UCSD-AML1 (cell line): ENCODE measurements at regions not wholly inside any gene's neighbourhood (a gene's known extent, or its start where the extent isn't known, plus 50 kb on each side); places are given as distances from the start of the nearest gene placed in this dataset.
"Not testable (repeated sequence)": the region's sequence is repeated elsewhere in the genome, so short reads cannot be mapped to it uniquely, and the experiment has no call there.

Experiments
- DNase-seq: peaks from one replicate; lab custom pipeline; 2025; ENCODE audit not compliant: unreplicated experiment; lab: John Stamatoyannopoulos, UW

DNA sequence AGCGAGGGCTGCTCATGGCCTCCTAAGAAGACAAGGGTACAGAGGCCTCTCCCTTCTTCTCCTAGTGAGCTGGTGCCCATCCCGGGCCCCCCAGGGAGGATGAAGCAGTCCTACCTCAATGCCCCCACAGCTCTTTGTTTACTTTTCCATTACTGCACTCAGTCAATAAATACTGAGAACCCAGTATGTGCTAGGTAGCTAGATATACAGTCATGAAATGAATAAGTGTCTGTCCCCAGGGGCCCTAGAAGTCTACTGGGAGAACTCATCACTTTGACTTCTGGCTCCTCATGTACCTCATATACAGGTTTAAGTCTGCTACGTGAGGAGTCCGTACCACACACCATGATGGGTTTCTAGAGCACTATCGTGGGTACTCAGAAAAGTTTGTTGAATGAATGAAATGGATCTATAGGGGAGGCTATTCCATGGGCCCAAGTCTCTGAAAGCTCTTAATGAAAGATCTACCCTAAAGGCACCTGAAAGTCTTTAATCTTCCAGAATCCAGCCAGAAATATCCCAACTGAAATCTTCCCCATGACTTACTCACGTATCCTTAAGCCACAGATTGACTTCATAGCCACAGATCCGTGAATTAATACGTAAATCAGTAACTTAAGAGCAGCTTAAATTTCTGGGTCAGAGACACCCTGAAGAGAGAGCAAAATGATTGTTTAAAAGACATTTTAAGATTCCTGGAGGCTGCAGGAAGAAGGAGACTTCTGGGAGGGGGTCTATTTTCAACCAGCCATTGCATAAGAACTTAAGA, 51.6 kb upstream of the POMP start:
- DNase-seq = no peak

DNA sequence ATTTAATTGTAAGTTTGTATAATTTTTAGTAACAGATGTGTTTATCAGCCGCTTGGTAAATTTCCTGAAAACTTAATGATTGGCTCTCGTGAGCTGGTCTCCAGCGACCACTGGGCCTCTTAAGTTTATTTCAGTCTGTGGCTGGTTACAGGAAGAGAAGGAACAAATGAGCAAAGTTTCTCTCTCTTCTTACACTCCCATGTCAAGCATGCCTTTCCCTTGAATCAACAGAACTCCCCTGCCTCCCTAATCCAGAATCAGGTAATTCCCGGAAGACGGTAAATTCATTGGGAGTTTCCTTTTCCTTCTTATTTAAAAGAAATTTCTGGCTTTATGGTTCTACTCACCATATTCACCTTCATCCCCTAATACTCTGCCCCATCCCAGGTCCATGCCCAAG, 52.5 kb upstream of the POMP start:
- DNase-seq = no peak

DNA sequence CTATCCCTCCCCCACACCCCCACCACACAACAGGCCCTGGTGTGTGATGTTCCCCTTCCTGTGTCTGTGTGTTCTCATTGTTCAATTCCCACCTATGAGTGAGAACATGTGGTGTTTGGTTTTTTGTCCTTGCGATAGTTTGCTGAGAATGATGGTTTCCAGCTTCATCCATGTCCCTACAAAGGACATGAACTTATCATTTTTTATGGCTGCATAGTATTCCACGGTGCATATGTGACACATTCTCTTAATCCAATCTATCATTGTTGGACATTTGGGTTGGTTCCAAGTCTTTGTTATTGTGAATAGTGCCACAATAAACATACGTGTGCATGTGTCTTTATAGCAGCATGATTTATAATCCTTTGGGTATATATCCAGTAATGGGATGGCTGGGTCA, 53.8 kb upstream of the POMP start:
- DNase-seq = not testable (repeated sequence)

DNA sequence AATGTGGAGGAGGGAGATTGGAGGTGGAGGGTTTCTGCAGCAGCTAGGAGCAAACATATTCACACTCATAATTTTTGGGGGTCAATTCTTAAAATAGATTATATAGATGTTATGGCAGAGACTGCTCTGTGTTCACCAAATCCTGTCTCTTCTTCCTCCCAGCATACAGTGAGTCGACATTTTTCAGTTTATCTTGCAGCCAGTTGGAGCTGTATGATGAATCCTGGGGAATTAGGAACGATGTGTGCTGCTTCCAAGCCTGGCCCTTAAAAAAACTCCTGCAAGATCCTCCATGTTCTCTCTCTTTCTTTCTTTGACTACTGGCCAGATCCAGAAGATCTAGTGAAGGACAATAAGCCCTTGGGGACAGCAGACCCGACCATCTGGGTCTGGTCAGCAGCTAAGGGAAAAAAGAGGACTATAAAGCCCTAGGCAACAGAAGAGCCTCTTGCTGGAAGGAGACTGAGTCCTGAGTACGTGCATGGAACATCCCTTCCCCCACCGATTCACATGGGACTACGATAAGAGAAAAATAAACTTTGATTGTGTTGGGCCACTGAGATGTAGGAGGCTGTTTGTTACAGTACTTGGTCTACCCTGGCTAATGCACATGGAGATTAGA, 55.8 kb upstream of the POMP start:
- DNase-seq = no peak

DNA sequence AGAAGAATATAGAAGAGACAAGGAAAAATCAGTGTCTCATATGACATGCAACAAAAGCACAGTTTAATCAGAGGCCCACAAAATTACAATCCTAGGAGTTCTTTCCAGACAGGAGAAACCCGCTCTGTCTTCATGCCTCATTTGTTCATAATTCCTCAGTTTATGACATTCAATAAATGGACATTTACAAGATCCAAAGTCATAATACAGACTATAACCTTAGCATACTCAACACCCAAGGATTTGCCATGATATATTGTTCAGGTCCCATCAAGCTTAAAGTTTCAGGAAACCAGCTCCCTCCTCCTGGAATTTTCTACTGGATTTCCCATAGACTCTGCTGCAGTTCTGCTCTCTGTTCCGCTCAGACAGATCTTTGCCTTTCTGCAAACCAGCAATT, 56.4 kb upstream of the POMP start:
- no peak for DNase-seq

DNA sequence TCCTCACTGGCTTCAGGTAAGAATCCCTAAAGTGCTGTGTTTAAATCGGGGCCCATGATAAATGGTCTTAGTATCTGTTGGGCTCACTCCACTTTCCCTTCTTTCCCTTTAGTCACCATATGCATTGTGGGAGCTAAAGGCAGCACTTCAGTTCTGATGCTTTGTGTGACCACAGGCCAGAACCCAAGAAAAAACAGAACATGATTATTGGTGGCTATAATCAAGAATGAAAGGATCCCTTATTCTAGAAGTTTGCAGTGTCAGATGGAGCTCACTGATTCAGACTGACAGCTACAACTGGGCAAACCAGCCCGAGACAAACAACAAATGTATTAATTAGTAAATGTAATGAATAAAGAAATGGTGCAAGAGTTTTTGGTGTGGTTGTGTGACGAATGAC, 57.3 kb upstream of the POMP start:
- no peak for DNase-seq

DNA sequence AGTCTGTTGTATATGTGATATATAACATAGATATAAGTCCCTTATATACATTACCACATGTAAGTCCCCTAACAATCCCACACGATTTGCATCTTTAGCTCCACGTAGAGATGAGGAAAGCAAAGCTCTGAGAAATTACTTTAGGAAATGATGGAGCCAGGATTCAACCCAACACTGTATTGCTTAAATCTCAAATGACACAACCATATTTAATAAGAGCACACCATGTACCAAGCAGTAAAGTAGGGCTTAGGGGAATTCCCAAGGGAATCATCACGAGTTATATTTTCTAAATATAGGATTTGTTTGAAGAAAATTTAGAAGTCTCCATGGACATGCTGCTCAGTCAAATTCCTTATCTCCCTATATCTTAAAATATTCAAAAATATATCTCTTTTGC, 61.3 kb upstream of the POMP start:
- no peak for DNase-seq

DNA sequence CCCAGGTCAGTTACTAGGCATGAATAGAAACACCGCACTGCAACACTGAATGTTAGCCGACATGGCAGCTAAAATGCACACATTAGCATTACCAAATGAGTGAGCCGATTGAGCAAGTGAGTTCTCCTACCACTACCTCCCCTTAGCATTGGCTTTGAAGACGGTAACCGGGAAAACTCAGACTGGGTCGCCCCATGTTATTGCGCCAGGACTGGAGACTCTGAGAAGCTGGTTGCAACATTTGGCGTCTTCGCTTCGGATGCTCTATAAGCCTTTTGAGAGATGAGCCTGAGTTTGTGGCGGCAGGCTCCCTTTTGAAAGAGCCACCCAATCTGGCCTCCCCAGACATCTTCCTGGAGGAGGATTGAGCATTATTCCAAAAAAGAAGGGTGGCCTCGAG, 68.5 kb upstream of the POMP start:
- no peak for DNase-seq

DNA sequence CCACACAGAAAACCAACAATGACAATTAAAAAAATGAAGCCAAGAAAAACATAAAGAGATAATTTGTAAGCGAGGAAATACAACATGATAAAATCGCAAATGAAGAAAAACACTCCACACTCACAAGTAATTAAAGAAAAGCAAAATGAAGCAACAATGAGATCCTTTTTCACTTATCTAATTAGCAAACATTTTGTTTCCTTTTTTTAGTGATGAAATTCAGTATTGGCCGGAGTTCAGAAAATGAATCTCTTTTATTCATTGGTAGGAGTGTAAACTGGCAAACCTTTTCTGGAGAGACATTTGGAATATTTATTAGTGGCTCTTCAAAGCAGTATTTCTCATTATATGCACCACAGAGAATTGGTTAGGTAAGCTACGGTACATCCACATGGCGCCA, 70.6 kb upstream of the POMP start:
- DNase-seq = no peak

DNA sequence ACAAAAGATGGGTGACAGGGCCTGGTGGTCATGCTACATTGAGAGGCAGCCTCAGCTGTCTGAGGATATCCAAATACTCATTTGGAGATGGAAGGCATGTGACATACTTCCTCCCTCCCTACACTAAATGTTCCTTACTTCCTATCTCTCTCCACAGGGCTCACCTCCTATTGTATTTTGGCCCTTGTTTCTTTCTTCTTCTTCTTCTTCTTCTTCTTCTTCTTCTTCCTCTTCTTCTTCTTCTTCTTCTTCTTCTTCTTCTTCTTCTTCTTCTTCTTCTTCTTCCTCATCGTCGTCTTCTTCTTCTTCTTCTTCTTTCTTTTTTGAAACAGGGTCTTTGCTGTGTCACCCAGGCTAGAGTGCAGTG, 71.8 kb upstream of the POMP start:
- no peak for DNase-seq

DNA sequence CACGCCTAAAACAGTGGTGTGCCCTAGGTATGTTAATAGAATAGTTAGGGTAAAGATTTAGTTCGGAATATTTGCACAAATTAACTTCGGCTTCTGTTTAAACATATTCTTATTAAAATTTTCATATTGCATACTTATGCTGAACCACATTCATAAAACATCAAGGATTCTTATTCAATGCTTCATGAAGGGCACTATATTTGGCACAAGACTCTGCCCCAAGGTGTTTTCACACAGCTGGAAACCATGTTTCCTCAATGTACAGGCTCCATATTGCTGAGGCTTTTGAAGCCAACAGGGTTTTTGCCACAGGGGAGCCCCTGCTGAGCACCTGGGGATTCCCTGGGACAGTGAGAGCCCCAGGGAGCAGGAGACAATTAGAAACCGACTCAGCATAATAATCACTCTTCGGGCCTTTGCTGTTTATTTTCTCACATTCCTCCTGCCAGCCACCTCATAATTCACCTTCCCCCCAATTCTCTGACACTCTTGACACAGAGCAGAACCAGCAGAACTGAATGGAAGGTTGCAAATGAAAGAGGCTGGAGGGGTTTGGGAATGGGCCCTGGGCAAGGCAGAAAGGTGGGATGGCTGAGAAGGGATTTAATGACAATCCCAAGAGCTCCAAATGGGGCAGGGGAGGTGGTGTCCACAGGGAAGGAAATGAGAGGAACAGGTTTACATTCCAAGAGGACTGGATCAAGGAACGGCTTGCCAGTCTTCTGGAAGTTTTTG, 72.3 kb upstream of the POMP start:
- no peak for DNase-seq

DNA sequence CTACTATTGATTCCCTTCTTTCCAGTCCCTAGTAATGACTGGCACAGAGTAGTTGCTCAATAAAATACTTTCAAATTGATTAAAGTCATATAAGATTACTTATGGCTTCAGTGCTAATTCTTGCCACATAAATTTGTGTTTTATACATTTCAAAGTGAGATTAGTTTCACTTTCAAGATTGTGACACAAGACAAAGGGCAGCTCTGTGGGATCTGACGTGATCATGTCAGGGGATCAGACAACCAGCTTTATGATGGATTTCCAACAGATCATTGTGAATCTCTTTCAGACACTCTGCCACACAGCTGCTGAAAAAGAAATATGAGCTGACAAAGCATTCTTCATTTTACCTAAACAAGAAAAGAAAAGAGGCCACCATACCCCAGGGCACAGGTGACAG, 73.4 kb upstream of the POMP start:
- DNase-seq = no peak

DNA sequence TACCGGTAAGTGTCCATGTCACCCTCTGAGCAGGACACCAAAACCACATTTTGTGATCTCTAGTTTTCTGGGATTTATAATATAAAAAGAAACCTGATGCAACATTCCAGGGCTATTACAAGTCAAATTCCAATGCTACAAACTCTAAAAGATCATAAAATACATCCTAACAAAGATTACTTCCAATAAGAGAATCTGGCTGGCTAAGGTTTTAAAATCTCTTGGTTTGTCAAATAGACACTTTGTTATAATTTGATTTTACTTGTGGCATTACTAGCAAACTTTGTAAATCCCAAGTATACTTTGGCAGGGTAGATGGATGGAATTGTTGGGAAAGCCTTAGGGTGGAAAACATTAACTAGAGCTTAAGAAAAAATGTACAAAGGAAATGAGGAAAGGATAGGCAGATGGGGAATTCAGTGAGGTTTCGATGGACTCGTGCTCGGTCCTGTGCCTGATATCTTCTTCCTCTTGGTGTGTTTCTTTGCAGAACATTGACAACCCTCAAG, 74.0 kb upstream of the POMP start:
- DNase-seq = no peak

DNA sequence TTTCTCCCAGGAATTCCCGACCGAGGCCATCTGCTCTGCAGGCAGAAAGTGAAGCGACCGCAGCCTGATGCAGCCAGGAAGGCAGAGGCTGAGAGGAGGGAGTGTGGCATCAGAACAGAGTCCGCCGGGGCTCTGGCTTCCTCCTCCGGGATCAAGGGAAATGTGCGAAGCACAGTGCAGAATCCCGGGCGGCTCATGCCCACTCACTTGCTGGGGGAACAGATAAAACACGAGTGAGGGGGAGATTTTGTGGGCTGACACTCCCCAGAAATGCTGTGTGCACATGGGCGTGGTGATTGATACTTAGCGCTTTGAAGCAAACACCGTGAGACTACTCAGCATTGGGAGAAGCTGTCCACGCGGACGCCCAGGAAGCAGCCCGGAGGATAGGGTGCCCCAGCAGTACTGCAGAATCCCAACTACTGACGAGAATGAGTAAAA, 75.3 kb upstream of the POMP start:
- no peak for DNase-seq

DNA sequence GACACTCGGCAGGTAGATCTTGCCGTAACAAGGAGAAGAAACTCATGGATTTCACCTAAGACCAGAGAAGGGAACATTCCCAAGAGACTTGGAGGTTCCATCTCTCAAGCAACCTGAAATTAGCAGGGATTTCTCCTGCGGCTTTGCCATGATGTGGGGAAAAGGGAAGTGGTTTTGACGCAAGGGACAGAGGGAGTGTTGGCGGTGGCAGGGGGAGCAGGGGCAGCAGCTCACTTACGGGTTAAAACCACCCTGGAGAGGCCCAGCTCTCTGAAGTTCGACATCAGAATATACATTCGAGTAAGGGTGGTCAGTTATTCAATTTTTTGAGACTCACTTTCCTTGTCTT, 76.1 kb upstream of the POMP start:
- no peak for DNase-seq

DNA sequence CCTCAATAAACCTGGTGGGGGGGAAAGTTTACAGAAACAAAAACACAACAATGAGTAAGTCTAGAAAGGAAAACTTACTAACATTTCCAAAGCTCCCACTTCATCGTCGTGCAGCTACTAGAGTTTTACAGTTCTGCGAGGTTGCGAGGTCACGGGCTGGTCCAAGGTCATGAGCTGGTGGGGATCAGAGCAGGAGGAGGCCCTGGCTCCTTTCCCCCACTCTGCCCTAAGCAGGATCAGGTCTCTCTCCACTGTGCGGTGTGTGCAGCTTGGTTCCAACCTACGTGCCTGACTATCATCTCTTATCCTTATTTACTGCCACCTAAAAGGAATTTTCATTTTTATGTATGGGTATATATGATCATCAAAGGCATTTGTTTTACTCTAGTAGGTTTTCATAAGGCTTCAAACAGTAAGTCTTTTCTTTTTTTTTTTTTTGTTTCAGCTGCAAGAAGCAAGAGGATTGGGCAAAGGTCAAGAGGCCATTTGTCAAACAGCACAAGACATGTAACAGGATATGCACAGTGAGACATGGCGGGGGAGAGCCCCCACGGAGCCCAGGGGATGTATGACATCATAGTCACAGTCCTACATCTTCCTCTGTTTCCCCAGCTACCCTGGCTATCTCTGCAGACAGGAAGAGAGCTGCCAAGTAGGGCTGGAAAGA, 76.6 kb upstream of the POMP start:
- DNase-seq = peak; percentile 32

DNA sequence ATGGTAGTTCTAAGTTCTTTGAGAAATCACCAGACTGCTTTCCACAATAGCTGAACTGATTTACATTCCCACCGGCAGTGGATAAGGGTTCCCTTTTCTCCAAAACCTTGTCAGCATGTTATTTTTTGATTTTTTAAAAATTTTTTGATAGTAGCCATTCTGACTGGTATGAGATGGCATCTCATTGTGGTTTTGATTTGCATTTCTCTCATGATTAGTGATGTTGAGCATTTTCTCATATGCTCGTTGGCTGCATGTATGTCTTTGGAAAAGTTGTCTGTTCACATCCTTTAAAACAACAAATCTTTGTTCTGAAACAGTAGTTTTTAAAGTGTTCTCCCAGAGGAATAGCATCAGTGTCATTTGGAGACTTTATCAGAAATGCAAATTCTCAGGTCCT, 77.5 kb upstream of the POMP start:
- DNase-seq = no peak

DNA sequence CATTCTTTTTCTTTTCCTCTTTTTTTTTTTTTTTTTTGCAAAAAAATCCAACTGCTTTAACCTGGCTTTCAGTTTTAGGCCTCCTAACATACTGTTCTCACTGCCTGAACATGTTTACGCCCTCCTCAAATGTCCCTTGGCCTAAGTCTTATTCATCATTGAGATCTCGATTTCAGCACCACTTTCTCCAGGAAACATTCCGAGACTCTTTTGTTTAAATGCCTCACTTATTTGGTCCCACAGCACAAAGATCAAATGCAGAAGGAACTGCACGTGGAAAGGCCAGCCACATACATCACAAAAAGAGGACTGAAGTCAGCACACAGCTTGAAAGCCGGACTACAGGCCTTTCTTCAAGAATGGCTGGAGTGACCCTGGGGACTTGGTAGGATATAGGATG, 79.2 kb upstream of the POMP start:
- no peak for DNase-seq

DNA sequence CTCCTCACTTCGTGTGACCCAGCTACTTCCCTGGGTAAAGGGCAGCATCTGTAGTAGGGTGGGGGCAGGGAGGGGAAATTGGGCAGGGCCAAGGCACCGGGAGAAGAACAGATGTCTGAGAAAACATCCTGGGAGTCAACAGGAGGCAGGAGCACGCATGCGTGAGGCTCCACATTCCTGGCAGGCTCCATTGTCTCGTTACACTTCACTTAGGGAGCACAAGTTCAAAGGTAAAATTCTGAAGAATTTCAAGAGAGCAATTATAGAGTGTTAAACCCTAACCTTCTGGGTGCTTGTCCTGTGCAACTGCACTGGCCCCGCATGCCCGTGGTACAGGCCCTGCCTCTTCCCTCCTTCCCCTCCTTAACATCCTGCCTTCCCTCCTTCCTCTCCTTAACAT, 79.6 kb upstream of the POMP start:
- no peak for DNase-seq

DNA sequence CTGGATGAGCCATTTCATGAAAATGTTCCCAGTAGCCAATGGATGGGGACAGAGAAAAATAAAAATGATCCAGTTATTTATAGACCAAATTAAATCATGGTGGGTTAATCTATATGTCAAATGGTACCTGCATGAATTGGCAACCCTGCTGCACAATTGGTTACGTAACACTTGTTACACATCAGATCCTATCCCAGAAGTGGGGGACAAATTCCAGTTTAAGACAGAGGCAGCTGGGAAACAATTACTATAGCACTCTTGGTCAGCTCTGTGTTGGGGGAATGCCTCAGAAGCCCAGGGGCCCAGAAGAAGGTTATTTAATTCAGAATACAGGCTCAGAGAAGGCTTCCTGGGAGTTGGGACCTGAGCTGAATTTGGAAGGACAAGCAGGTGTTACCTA, 81.1 kb upstream of the FLT1 start:
- DNase-seq = no peak

DNA sequence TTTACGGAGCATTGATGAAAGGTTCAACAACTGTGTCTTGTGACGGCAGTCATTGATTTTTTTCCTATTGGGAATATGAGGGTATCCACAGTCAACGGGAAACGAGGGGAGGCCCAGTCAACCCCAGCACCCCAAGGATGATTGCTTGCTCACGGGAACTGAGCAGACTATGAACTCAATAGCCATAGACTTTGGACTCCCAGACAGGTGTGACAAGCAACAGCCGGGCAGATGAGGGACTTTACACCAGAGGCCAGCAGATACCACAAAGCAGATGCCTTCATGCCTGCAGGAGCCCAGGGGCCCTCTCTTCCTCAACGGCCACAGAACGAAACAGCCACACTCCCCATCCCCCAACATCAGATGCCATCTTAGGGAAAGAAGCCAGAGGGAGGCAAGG, 80.3 kb upstream of the FLT1 start:
- no peak for DNase-seq

DNA sequence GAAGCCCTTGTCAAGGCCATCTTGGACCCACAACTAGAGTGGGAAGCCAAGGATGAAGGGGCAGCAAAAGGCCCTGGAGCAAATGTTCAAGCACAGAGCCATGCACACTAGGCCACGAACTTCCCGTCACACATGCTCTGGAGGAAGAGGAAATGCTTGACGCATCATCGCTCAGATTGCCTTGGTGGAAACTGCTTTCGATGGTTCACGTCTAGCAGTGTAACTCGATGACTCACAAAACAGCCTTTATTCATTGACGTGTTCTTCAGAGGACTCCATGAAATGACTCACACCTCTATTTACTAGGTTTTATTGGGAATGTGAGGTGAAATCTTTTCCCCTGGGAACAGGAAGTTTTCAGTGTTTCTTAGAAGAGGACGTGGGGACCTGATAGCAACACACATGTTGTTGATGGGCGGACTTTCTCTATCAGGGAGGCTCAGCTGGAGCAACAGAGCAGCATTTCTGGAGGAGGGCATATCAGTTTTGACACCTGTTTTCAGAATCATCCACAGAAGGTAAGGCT, 79.8 kb upstream of the FLT1 start:
- DNase-seq = no peak
